WERI-Rb-1 (cell line): ENCODE measurements at regions not wholly inside any gene's neighbourhood (a gene's known extent, or its start where the extent isn't known, plus 50 kb on each side); places are given as distances from the start of the nearest gene placed in this dataset.

Experiments
- DNase-seq: peaks from one replicate; pipeline ENCODE4 v3.0.0-alpha.2; 2020
- H3K27ac ChIP-seq: fragments of 250-450 bp; sonication (Bioruptor Pico); 2 replicates; pipeline ENCODE4 v1.5.1; 2020; ENCODE audit warnings: mild to moderate bottlenecking, moderate library complexity
- H3K27me3 ChIP-seq: fragments of 250-450 bp; sonication (Bioruptor Pico); 2 replicates; pipeline ENCODE4 v1.5.1; 2021; ENCODE audit warnings: mild to moderate bottlenecking, low read depth, moderate library complexity; ENCODE audit not compliant: insufficient read depth, severe bottlenecking
- H3K36me3 ChIP-seq: fragments of 250-450 bp; sonication (Bioruptor Pico); 2 replicates; pipeline ENCODE4 v1.5.1; 2020; ENCODE audit warnings: mild to moderate bottlenecking, moderate library complexity
- H3K4me3 ChIP-seq: 2 replicates; pipeline ENCODE4 v1.5.1; 2011; ENCODE audit warnings: low read depth, mild to moderate bottlenecking, control low read depth, low read length
- H3K9me3 ChIP-seq: fragments of 250-450 bp; sonication (Bioruptor Pico); 2 replicates; pipeline ENCODE4 v1.5.1; 2021; ENCODE audit warnings: mild to moderate bottlenecking, moderate library complexity; ENCODE audit not compliant: severe bottlenecking
- TF ChIP-seq, protein P1 (sequence below): IDR thresholded peaks from 2 replicates; pipeline ENCODE4 v1.5.1; 2011; ENCODE audit warnings: low read depth, mild to moderate bottlenecking, control low read depth, inconsistent platforms, low read length

DNA sequence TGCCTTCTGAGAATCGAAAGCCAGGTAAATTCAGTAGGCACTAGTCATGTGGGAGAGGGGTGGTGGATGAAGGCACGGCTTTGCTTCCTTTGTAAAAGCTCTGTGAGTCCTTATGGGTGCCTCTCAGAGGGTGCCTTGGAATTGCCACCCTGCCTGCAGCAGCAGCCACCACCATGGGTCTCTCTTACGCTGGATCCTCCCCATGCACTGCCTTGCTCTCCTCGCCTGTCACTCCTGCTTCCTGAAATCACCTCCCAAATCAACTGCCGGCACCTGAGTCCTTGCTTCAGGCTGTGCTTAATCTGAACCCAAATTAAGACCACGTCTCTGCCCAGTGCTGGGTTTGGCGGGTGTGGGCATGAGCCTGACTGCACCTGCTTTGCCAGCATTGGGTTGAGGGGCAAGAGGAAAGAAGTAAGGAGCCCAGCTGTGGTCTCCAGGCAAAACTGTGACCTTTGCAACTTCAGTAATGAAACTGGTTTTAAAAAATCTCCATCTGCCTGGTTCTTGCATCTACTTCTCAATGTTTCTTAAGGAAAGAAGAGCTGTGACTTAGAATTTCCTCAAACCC is 55.9 kb upstream of the CLMN start:
- TF ChIP-seq, protein P1, sequence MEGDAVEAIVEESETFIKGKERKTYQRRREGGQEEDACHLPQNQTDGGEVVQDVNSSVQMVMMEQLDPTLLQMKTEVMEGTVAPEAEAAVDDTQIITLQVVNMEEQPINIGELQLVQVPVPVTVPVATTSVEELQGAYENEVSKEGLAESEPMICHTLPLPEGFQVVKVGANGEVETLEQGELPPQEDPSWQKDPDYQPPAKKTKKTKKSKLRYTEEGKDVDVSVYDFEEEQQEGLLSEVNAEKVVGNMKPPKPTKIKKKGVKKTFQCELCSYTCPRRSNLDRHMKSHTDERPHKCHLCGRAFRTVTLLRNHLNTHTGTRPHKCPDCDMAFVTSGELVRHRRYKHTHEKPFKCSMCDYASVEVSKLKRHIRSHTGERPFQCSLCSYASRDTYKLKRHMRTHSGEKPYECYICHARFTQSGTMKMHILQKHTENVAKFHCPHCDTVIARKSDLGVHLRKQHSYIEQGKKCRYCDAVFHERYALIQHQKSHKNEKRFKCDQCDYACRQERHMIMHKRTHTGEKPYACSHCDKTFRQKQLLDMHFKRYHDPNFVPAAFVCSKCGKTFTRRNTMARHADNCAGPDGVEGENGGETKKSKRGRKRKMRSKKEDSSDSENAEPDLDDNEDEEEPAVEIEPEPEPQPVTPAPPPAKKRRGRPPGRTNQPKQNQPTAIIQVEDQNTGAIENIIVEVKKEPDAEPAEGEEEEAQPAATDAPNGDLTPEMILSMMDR, result no peak

GRCh38 chr14:95374239-95374997 is 54.7 kb upstream of the CLMN start:
- DNase-seq, result no peak
- TF ChIP-seq, protein P1, result no peak
- Histone ChIP-seq H3K36me3 (no peaks in the 10 kb centered on the region), H3K4me3 (no peak overlapping the region), H3K27me3 (no peaks in the 10 kb centered on the region), H3K27ac (no peak overlapping the region), H3K9me3 (no peaks in the 10 kb centered on the region)

More for the DNA sequence above, 55.9 kb upstream of the CLMN start:
- Histone ChIP-seq H3K36me3 (no peaks in the 10 kb centered on the region), H3K27me3 (no peaks in the 10 kb centered on the region), H3K27ac (no peak overlapping the region), H3K9me3 (peaks cover 4% of the 10 kb centered on the region), H3K4me3 (no peak overlapping the region)
- no peak for DNase-seq

GRCh38 chr14:95370076-95370475 is 50.4 kb upstream of the CLMN start:
- Histone ChIP-seq H3K27ac (no peak overlapping the region), H3K4me3 (no peak overlapping the region), H3K9me3 (no peaks in the 10 kb centered on the region), H3K27me3 (no peaks in the 10 kb centered on the region), H3K36me3 (no peaks in the 10 kb centered on the region)
- no peak for DNase-seq
- TF ChIP-seq, protein P1, result no peak
